Ovary (tissue), 3 donors: ENCODE measurements at regions not wholly inside any gene's neighbourhood (a gene's known extent, or its start where the extent isn't known, plus 50 kb on each side); places are given as distances from the start of the nearest gene placed in this dataset.

ENCODE experiments used
- CTCF ChIP-seq, 3 donors: fragments of 450-650 bp in 2 of 3; fragments of 200-600 bp in 1 of 3; IDR thresholded peaks; one replicate each; pipeline versions ENCODE4 v1.5.1 to v1.8.0; 2016 to 2022; ENCODE audit warnings: antibody characterized with exemption in 3 of 3, mild to moderate bottlenecking in 1 of 3
- POLR2A ChIP-seq: fragments of 450-650 bp; IDR thresholded peaks from one replicate; pipeline ENCODE4 v1.6.1; 2017; ENCODE audit warnings: antibody characterized with exemption, mild to moderate bottlenecking, moderate library complexity
- donor health status: DM: no; HTN: no; CAD: no.

DNA sequence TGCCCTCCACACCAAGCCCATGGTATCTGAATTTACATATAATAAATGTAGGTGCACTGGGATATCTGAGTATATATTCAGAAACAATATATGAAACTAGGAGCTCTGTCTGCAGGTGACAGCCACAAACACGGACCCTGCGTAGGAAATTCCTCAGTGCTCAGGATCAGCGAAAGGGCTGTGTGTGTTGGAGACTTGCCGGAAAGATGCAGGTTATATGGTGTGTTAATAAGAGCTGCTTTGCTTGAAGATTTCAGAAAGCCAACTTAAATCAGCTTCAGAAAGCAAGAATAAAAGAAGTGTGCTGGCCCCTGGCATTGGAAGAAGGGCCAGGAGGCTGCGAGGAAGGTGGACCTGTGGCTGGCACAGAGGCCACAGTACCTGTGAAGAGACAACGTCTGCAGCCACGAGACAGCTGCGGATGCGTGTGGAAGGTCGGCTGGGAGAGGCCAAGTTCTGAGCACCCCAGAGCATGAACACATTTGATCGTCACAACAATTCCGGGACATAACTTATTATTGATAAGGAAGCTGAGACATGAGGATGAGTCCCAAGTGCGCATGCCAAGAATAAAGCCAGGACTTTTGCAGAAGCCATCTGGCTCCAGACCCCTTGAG, 183.2 kb downstream of the DLL1 start:
- no peak for TF ChIP-seq CTCF (IDR thresholded peaks at IDR 0.05)
- no peak for TF ChIP-seq POLR2A
